Mesodermal cell (in vitro differentiated cells): ENCODE measurements at regions not wholly inside any gene's neighbourhood (a gene's known extent, or its start where the extent isn't known, plus 50 kb on each side); places are given as distances from the start of the nearest gene placed in this dataset.

Experiments used
- H3K27ac ChIP-seq: 2 replicates; pipeline ENCODE4 v1.7.0; 2013; ENCODE audit warnings: mild to moderate bottlenecking, low read depth, low read length, moderate library complexity; ENCODE audit not compliant: severe bottlenecking
- H3K36me3 ChIP-seq: 2 replicates; pipeline ENCODE4 v1.7.1; 2013; ENCODE audit warnings: mild to moderate bottlenecking, low read length, moderate library complexity; ENCODE audit not compliant: control insufficient read depth, insufficient read depth
- H3K4me1 ChIP-seq: one replicate; pipeline ENCODE4 v1.7.1; 2013; ENCODE audit warnings: mild to moderate bottlenecking, low read length; ENCODE audit not compliant: insufficient read depth, control insufficient read depth, poor library complexity, severe bottlenecking
- H3K4me3 ChIP-seq: 2 replicates; pipeline ENCODE4 v1.7.0; 2013; ENCODE audit warnings: low read length, control low read depth, mild to moderate bottlenecking; ENCODE audit not compliant: insufficient read depth, poor library complexity, severe bottlenecking; ENCODE audit errors: extremely low read depth
- H3K9me3 ChIP-seq: 2 replicates; pipeline ENCODE4 v1.7.1; 2013; ENCODE audit warnings: mild to moderate bottlenecking, low read length, moderate library complexity; ENCODE audit not compliant: control insufficient read depth
- WGBS, 2 experiments: methylation state at CpG; one replicate each; pipeline ENCODE4 v1.1.5; 2013; ENCODE audit warnings: missing lambda C conversion rate in 2 of 2; ENCODE audit not compliant: insufficient coverage in 2 of 2; 5-methylcytosine and 5-hydroxymethylcytosine counted together

DNA sequence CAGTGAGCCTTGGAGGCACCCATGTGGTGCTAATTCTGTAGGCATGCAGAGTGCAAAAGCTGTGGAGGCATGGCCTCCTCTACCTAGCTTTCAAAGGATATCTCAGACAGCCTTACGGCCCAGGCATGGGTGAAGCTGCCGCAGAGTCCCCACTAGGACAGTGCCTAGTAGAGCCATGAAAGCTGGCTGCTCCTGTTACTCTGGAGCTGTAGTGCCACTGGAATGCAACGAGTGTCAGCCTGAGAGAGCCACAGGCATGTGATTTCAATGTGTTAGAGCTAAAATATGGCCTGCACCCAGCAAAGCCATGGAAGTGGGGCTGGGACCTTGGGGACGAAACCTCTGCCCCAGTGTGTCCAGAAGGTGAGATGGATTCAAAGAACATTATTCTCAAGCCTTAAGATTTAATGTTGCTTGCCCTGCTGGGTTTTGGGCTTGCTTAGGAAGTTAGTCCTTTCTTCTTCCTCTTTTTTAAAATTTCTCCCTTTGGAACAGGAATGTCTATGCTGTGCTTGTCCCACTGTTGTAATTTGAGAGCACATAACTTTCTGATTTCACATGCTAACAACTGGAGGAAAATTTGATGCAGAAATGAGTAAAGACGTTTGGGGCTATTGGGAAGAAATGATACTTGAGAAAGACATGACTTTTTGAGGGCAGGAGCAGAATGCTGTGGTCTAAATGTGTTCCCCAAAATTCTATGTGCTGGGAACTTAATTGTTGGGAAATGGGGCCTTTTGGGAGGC, 298.4 kb downstream of the PSAT1 start:
- 78 to 92% methylated on average over 5 of the region's 5 CpGs for WGBS, 2 experiments

DNA sequence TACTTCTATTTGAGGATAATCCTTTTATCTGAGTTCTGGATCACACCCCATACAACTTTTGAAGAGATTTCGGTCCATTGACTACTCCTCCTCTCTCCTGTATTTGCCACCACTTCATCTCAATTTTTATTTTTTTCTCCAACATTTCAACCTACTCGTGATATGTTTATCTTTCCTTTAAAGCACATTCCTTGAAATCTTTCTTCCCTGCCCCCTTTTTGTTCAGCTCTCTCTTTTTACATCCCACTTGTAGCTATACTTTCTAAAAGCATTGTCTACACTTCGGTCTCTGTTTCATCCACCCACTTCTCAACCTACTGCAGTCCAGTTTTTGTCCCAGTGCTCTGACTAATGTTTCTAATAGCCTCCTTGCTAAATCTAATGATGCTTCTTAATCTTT, 299.4 kb downstream of the PSAT1 start:
- 88 to 97% methylated on average over 3 of the region's 3 CpGs for WGBS, 2 experiments
- Histone ChIP-seq H3K9me3 (no peaks in the 10 kb centered on the region), H3K4me1 (no peaks in the 10 kb centered on the region), H3K36me3 (no peaks in the 10 kb centered on the region), H3K4me3 (no peak overlapping the region), H3K27ac (no peak overlapping the region)

More for the DNA sequence above, 298.4 kb downstream of the PSAT1 start:
- H3K9me3 ChIP-seq, result no peaks in the 10 kb centered on the region
- no peak overlapping the region for H3K27ac ChIP-seq
- no peaks in the 10 kb centered on the region for H3K4me1 ChIP-seq
- H3K36me3 ChIP-seq, result no peaks in the 10 kb centered on the region
- no peak overlapping the region for H3K4me3 ChIP-seq

DNA sequence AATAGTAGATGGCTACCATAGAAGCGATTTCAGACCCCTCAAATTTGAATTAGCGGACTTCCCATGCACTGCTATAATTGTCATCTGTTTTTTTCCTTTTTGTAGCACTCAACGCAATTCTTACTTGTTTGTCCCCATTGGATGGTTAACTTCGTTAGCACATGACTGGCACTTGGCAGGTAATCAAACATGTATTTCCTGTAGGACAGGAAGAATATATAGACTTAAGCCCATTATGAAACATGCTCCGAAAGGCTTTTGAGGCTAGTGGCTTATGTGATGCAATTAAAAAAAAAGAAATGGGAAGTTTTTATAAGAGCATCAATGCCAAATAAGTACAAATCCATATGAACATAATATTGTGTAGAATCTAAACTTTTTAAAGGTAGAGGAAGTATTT, 301.2 kb downstream of the PSAT1 start:
- Histone ChIP-seq H3K4me1 (no peaks in the 10 kb centered on the region), H3K9me3 (no peaks in the 10 kb centered on the region), H3K4me3 (no peak overlapping the region), H3K36me3 (no peaks in the 10 kb centered on the region), H3K27ac (no peak overlapping the region)
- WGBS, 2 experiments, result 84 to 94% methylated on average over 2 of the region's 5 CpGs

DNA sequence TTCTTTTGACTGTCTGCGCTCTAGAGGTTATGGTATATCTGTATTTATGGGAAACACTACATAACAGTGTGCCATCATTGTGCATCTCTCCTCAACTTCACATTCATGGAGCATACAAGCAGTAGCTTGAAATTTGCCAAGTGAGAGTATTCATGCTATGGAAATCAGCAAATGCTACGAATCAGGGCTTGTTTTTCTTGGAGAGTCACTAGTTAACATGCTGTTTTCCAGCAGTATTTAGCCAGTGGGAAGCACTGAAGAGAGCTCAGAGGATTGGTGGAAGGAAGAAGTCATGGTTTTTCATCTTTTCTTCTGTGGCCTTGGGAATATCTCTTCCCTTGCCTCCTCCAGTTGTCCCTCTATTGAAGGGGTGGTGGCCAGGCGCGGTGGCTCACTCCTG, 303.0 kb downstream of the PSAT1 start:
- no peaks in the 10 kb centered on the region for H3K36me3 ChIP-seq
- WGBS, 2 experiments, result 91% methylated on average over 3 of the region's 4 CpGs
- no peaks in the 10 kb centered on the region for H3K4me1 ChIP-seq
- no peaks in the 10 kb centered on the region for H3K9me3 ChIP-seq
- no peak overlapping the region for H3K27ac ChIP-seq
- H3K4me3 ChIP-seq, result no peak overlapping the region

DNA sequence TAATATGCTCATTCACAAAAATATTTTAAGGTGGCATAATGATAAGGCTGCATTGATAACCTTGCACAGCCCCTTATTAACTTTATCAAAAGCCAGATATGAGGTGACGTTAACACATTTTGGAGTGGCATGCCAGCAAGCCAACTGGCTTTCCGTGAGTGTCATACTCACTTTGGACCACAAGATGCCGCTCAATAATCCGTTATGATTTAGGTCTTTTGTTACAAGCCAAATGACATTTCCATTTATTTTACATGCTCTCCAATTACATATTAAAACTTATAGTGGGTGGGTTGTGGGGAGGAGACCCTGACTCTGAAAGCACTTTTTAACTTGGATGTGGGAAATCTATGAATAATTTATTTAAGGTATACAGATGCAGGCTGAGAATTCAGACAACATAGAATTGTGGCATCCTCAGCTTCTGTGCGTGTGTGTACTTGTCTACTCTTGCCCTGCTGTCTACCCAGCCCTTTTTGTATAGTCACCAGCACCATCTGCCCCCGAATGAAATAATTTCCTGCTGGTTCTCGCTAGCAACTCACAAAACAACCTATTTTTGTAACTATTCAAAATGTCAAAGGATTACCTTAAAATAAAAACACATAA, 305.1 kb downstream of the PSAT1 start:
- Histone ChIP-seq H3K36me3 (no peaks in the 10 kb centered on the region), H3K27ac (no peak overlapping the region), H3K9me3 (no peaks in the 10 kb centered on the region), H3K4me3 (no peak overlapping the region), H3K4me1 (peaks cover 9% of the 10 kb centered on the region)
- 38 to 45% methylated on average over 5 to 7 of the region's 7 CpGs for WGBS, 2 experiments

DNA sequence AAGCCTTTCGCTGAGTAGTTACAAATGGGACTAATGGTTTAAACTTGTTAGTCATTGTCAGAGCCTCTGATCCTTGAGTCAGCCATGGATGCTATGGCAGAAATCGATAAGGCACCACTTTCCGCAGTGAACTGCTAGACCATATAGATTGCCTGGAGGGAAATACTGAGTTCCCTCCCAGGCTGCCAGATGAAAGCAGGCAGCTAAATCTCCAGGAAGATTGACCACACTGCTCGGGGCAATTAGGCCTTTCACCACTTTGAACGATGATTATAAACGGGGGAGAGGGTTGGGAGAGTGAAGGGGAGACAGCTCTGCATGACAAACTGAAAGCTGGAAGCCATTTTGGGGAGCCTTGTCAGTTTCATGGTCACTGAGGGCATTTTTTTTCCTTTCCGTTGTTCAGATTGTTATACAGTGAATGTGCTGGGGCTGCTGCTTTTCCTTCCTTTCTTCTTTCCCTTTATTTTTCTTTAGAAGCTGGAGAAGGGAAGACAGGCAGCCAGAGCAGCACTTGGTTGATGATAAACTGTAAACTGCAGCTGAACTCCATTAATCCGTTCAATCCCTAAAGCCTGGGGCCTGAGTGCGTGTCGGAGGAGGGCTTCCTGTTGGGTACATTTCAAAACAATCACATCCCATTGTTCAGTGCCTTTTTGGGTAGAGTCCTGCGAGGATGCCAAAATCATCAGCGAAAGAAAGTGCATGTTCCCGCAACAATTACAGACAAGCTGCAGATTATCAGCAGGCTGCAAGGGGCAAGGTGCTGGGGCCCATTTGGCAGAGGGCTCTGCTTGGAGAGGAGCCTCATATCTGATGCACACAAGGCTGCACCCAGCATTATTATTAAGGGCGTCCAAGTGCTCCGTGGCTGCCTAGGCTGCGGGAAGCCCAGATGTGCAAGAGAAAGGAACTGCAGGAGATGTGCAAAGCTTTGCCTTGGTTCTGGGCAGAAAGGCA, 308.4 kb downstream of the PSAT1 start:
- H3K4me1 ChIP-seq, result peaks cover 9% of the 10 kb centered on the region
- 77 to 78% methylated on average over 12 to 13 of the region's 16 CpGs for WGBS, 2 experiments
- H3K27ac ChIP-seq, result peak overlapping the region; percentile 77
- peaks cover 7% of the 10 kb centered on the region for H3K9me3 ChIP-seq
- H3K4me3 ChIP-seq, result no peak overlapping the region
- H3K36me3 ChIP-seq, result no peaks in the 10 kb centered on the region

DNA sequence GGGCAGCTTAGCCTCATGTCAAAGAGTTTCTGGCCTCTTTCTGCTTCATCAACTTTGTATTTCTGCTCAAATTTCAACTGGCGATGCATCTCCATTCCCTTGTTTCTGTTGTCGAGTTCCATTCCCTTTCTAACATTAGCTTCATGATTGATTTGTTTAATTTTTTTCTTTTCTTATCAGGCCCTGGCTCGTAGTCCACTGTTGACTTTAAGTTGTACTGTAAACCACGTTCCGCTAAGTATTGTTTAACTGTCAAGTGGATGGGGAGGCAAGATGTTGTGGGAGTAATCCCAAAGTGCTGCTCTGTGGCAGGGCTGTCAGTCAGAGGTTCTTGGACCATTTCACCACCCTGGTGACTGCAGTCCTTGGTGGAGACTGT, 309.1 kb downstream of the PSAT1 start:
- WGBS, 2 experiments, result 97 to 100% methylated on average over 1 to 4 of the region's 5 CpGs
- Histone ChIP-seq H3K9me3 (peaks cover 7% of the 10 kb centered on the region), H3K36me3 (no peaks in the 10 kb centered on the region), H3K27ac (peak overlapping the region; percentile 77), H3K4me1 (peaks cover 9% of the 10 kb centered on the region), H3K4me3 (no peak overlapping the region)

DNA sequence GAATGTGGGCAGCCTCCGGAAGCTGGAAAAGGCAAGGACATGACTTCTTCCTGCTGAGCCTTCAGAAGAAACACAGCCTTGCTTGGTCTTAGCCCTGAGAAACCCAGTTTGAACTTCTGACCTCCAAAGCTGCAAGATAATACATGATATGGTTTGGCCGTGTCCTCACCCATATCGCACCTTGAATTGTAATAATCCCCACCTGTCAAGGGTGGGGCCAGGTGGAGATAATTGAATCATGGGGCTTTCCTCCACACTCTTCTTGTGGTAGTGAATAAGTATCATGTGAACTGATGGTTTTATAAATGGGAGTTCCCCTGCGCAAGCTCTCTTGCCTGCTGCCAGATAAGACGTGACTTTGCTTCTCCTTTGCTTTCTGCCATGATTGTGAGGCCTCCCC, 310.9 kb downstream of the PSAT1 start:
- no peak overlapping the region for H3K4me3 ChIP-seq
- H3K36me3 ChIP-seq, result no peaks in the 10 kb centered on the region
- 76 to 87% methylated on average over 3 of the region's 5 CpGs for WGBS, 2 experiments
- H3K9me3 ChIP-seq, result peaks cover 7% of the 10 kb centered on the region
- peaks cover 14% of the 10 kb centered on the region for H3K4me1 ChIP-seq
- H3K27ac ChIP-seq, result no peak overlapping the region

DNA sequence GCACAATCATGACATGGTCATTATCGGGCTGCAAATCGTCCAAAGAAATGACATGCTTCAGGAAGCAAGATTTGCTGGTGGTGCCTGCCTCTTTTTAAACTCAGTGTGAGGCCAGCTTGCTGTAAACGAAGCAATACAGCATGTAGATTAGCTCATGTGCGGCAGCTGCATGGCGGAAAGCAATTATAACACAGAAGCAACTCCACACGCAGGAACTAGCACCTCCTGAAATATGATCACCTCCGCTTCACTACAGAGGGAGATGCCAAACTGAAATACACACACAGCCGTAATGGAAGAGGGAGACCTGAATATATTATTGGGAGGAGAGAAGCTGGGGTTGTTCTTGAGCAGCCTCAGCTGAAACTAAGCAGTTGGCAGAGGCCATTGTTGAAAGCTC, 312.5 kb downstream of the PSAT1 start:
- Histone ChIP-seq H3K27ac (no peak overlapping the region), H3K9me3 (peaks cover 7% of the 10 kb centered on the region), H3K36me3 (no peaks in the 10 kb centered on the region), H3K4me3 (no peak overlapping the region), H3K4me1 (peaks cover 16% of the 10 kb centered on the region)
- WGBS, 2 experiments, result 77 to 84% methylated on average over 2 of the region's 8 CpGs

DNA sequence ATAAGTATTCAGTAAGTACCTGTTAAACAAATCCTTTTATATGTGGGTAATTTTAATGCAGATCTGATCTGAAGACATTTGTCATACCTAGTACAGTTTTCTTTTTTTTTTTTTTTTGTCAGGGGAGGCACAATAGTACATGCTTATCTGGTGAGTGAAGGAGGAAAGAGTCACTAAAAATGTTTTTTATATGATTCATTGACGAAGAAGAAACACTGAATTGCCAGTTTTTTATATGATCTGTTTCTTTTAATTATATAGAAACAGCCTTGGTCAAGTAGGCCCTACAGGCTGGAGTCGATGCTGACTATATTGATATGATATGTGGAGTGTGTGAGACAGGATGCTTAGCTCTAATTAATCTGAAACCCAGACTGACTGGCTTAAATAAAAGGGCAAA, 315.2 kb downstream of the PSAT1 start:
- 14% methylated on average over 1 of the region's 2 CpGs; no CpG with 5 or more reads in 1 of the 2 experiments for WGBS, 2 experiments
- peaks cover 7% of the 10 kb centered on the region for H3K9me3 ChIP-seq

More for the DNA sequence above, 315.2 kb downstream of the PSAT1 start:
- Histone ChIP-seq H3K36me3 (no peaks in the 10 kb centered on the region), H3K4me1 (peaks cover 6% of the 10 kb centered on the region), H3K4me3 (no peak overlapping the region), H3K27ac (no peak overlapping the region)
